WTC11 (cell line): ENCODE measurements at regions not wholly inside any gene's neighbourhood (a gene's known extent, or its start where the extent isn't known, plus 50 kb on each side); places are given as distances from the start of the nearest gene placed in this dataset.

Experiments used
- ATAC-seq: fragments of 200-7000 bp; cut with Tn5 transposase; 2 replicates; pipeline ENCODE4 v1.10.0; 2021; ENCODE audit warnings: mild to moderate bottlenecking, moderate library complexity
- CTCF ChIA-PET: fragments of 300-600 bp; sonication (Branson Sonifier 250); formaldehyde crosslinking; loops from one replicate; lab custom pipeline; 2021; ENCODE audit warnings: antibody characterized with exemption; lab: Charles Lee
- POLR2A ChIA-PET: fragments of 350-600 bp; sonication (Branson Sonifier 250); formaldehyde crosslinking; loops from one replicate; lab custom pipeline; 2021; ENCODE audit warnings: antibody characterized with exemption; lab: Charles Lee
- DNase-seq: peaks from one replicate; pipeline ENCODE4 v3.0.0; 2021; ENCODE audit warnings: low spot score
- H3K27ac Mint-ChIP-seq: 2 replicates; pipeline ENCODE4 v1.8.0; 2021; ENCODE audit warnings: mixed read lengths
- H3K27me3 Mint-ChIP-seq: 2 replicates; pipeline ENCODE4 v1.8.0; 2021; ENCODE audit warnings: low read depth, mild to moderate bottlenecking, moderate library complexity, mixed read lengths
- H3K36me3 Mint-ChIP-seq: 2 replicates; pipeline ENCODE4 v1.8.0; 2021; ENCODE audit warnings: mixed read lengths
- H3K4me1 Mint-ChIP-seq: 2 replicates; pipeline ENCODE4 v1.8.0; 2022; ENCODE audit warnings: mixed read lengths
- H3K4me3 Mint-ChIP-seq: 2 replicates; pipeline ENCODE4 v1.8.0; 2021; ENCODE audit warnings: mild to moderate bottlenecking, moderate library complexity, mixed read lengths
- H3K9me3 Mint-ChIP-seq: 2 replicates; pipeline ENCODE4 v1.8.0; 2021; ENCODE audit warnings: mixed read lengths
- ARID4B ChIP-seq: sonication (generic); formaldehyde crosslinking; IDR thresholded peaks from 2 replicates; pipeline ENCODE4 v1.8.0; 2023; ENCODE audit warnings: missing genetic modification reagents, mild to moderate bottlenecking, borderline replicate concordance
- ATF2 ChIP-seq: sonication (generic); formaldehyde crosslinking; IDR thresholded peaks from 2 replicates; pipeline ENCODE4 v1.8.1; 2022; ENCODE audit warnings: low read depth, missing genetic modification reagents, borderline replicate concordance
- E2F5 ChIP-seq: sonication (generic); formaldehyde crosslinking; IDR thresholded peaks from 2 replicates; pipeline ENCODE4 v1.8.1; 2022; ENCODE audit warnings: mild to moderate bottlenecking, moderate library complexity, missing genetic modification reagents
- ESRRA ChIP-seq: sonication (generic); formaldehyde crosslinking; IDR thresholded peaks from 2 replicates; pipeline ENCODE4 v1.8.1; 2022; ENCODE audit warnings: mild to moderate bottlenecking, missing genetic modification reagents, borderline replicate concordance
- GTF2I ChIP-seq: fragments of 250-450 bp; sonication (Bioruptor Pico); conservative IDR thresholded peaks from 2 replicates; pipeline ENCODE4 v1.4.0; 2021; ENCODE audit warnings: mild to moderate bottlenecking
- JUN ChIP-seq: sonication (generic); formaldehyde crosslinking; IDR thresholded peaks from 2 replicates; pipeline ENCODE4 v1.8.0; 2023; ENCODE audit warnings: mild to moderate bottlenecking, missing genetic modification reagents
- SP1 ChIP-seq: sonication (generic); formaldehyde crosslinking; conservative IDR thresholded peaks from 2 replicates; pipeline ENCODE4 v1.8.1; 2022; ENCODE audit warnings: missing genetic modification reagents
- TCF7 ChIP-seq: sonication (generic); formaldehyde crosslinking; IDR thresholded peaks from 2 replicates; pipeline ENCODE4 v1.8.0; 2022; ENCODE audit warnings: mild to moderate bottlenecking, low read depth, missing genetic modification reagents, moderate library complexity
- ZNF317 ChIP-seq: sonication (generic); formaldehyde crosslinking; IDR thresholded peaks from 2 replicates; pipeline ENCODE4 v1.8.1; 2023; ENCODE audit warnings: low read depth, mild to moderate bottlenecking, moderate library complexity, missing genetic modification reagents, borderline replicate concordance
- ZNF396 ChIP-seq: fragments of 250-450 bp; sonication (Bioruptor Pico); IDR thresholded peaks from 2 replicates; pipeline ENCODE4 v1.8.0; 2021; ENCODE audit warnings: mild to moderate bottlenecking, moderate library complexity, borderline replicate concordance
- TF ChIP-seq, protein P1 (sequence below): fragments of 250-450 bp; sonication (Bioruptor Pico); IDR thresholded peaks from 2 replicates; pipeline ENCODE4 v2.1.2; 2022; ENCODE audit warnings: mild to moderate bottlenecking, moderate library complexity
- TF ChIP-seq, protein P2 (sequence below): sonication (generic); formaldehyde crosslinking; IDR thresholded peaks from 2 replicates; pipeline ENCODE4 v1.8.0; 2023; ENCODE audit warnings: missing genetic modification reagents
- TF ChIP-seq, protein P3 (sequence below): sonication (generic); formaldehyde crosslinking; IDR thresholded peaks from 2 replicates; pipeline ENCODE4 v1.8.1; 2023; ENCODE audit warnings: mild to moderate bottlenecking, missing genetic modification reagents, moderate library complexity
- TF ChIP-seq, protein P4 (sequence below): sonication (generic); formaldehyde crosslinking; IDR thresholded peaks from 2 replicates; pipeline ENCODE4 v1.8.1; 2023; ENCODE audit warnings: mild to moderate bottlenecking, moderate library complexity, missing genetic modification reagents

DNA sequence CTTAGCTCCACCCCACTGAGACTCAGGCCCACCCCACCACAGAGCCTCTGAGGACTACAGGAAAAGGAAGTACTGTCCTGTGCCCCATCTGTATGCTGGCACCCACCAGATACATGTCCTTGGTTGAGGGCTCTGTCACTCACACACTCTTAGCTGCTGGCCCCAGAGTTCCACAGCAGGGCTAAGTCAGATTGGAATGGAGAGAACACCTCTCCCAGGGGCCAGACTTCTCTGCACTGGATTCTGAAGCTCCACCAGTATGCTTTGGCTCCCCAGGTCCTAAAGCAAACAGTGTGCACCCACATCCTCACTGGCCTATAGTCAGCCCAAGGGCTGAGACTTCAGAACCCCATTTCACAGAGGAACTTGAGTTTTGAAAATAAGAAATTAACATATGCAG is 103.2 kb upstream of the PPP2R2D start:
- Mint-ChIP-seq H3K27me3 (peaks cover 5% of the 10 kb centered on the region), H3K27ac (no peak overlapping the region), H3K4me1 (no peaks in the 10 kb centered on the region), H3K4me3 (no peak overlapping the region), H3K36me3 (peaks cover 34% of the 10 kb centered on the region), H3K9me3 (peaks cover 48% of the 10 kb centered on the region)
- CTCF ChIA-PET, result no interaction called here
- TF ChIP-seq ZNF396 (CRISPR knock-in tag) (no peak), TCF7 (no peak), ESRRA (CRISPR knock-in tag) (no peak), SP1 (CRISPR knock-in tag) (no peak), ATF2 (CRISPR knock-in tag) (no peak), ZNF317 (CRISPR knock-in tag) (no peak), ARID4B (CRISPR knock-in tag) (no peak), JUN (CRISPR knock-in tag) (no peak), E2F5 (CRISPR knock-in tag) (no peak)
- TF ChIP-seq, protein P1, sequence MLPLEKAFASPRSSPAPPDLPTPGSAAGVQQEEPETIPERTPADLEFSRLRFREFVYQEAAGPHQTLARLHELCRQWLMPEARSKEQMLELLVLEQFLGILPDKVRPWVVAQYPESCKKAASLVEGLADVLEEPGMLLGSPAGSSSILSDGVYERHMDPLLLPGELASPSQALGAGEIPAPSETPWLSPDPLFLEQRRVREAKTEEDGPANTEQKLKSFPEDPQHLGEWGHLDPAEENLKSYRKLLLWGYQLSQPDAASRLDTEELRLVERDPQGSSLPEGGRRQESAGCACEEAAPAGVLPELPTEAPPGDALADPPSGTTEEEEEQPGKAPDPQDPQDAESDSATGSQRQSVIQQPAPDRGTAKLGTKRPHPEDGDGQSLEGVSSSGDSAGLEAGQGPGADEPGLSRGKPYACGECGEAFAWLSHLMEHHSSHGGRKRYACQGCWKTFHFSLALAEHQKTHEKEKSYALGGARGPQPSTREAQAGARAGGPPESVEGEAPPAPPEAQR (CRISPR knock-in tag), result no peak
- TF ChIP-seq, protein P2, sequence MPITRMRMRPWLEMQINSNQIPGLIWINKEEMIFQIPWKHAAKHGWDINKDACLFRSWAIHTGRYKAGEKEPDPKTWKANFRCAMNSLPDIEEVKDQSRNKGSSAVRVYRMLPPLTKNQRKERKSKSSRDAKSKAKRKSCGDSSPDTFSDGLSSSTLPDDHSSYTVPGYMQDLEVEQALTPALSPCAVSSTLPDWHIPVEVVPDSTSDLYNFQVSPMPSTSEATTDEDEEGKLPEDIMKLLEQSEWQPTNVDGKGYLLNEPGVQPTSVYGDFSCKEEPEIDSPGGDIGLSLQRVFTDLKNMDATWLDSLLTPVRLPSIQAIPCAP, result no peak
- TF ChIP-seq, protein P3, sequence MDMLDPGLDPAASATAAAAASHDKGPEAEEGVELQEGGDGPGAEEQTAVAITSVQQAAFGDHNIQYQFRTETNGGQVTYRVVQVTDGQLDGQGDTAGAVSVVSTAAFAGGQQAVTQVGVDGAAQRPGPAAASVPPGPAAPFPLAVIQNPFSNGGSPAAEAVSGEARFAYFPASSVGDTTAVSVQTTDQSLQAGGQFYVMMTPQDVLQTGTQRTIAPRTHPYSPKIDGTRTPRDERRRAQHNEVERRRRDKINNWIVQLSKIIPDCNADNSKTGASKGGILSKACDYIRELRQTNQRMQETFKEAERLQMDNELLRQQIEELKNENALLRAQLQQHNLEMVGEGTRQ (CRISPR knock-in tag), result no peak
- POLR2A ChIA-PET, result no interaction called here
- ATAC-seq, result no peak
- DNase-seq, result no peak

DNA sequence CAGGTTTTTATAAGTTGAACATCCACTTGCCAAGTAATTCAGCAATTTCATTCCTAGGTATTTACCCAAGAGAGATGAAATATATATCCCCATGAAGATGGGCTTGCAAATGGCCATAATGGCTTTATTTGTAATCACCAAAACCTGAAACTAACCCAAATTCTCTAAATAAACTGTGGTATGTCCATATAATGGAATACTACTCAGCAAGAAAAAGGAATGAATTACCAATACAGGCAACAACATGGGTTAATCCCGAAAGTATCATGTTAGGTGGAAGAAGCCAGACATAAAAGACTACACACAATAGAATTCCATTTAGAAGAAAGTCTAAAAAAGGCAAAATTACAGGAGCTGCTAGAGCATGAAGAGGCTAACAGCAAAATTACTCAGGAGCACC is 101.4 kb upstream of the PPP2R2D start:
- no peak overlapping the region for H3K4me3 Mint-ChIP-seq

More for the DNA sequence above, 101.4 kb upstream of the PPP2R2D start:
- no peak for ATAC-seq
- peaks cover under 1% of the 10 kb centered on the region for H3K4me1 Mint-ChIP-seq
- H3K9me3 Mint-ChIP-seq, result peaks cover 48% of the 10 kb centered on the region
- H3K27me3 Mint-ChIP-seq, result peaks cover 5% of the 10 kb centered on the region; the same call in 1 of the 2 replicates
- TF ChIP-seq GTF2I (CRISPR knock-in tag), result peak; percentile 54; the same call in 1 of the 2 replicates
- TF ChIP-seq, protein P4, sequence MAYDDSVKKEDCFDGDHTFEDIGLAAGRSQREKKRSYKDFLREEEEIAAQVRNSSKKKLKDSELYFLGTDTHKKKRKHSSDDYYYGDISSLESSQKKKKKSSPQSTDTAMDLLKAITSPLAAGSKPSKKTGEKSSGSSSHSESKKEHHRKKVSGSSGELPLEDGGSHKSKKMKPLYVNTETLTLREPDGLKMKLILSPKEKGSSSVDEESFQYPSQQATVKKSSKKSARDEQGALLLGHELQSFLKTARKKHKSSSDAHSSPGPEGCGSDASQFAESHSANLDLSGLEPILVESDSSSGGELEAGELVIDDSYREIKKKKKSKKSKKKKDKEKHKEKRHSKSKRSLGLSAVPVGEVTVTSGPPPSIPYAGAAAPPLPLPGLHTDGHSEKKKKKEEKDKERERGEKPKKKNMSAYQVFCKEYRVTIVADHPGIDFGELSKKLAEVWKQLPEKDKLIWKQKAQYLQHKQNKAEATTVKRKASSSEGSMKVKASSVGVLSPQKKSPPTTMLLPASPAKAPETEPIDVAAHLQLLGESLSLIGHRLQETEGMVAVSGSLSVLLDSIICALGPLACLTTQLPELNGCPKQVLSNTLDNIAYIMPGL (CRISPR knock-in tag), result no peak
- POLR2A ChIA-PET, result no interaction called here
- H3K36me3 Mint-ChIP-seq, result peaks cover 34% of the 10 kb centered on the region
- no peak for DNase-seq
- no peak overlapping the region for H3K27ac Mint-ChIP-seq
- CTCF ChIA-PET, result no interaction called here
